Liver (tissue), 3 donors: ENCODE measurements at regions not wholly inside any gene's neighbourhood (a gene's known extent, or its start where the extent isn't known, plus 50 kb on each side); places are given as distances from the start of the nearest gene placed in this dataset.

Experiments used
- ATF3 ChIP-seq: IDR thresholded peaks from 2 replicates; pipeline ENCODE4 v1.6.1; 2016; ENCODE audit warnings: antibody characterized with exemption
- CTCF ChIP-seq: fragments of 150-350 bp; IDR thresholded peaks from 2 replicates; pipeline ENCODE4 v1.5.1; 2017; ENCODE audit warnings: improper control_type of control experiment, low read depth, low read length; ENCODE audit not compliant: missing input control
- FOXA2 ChIP-seq: IDR thresholded peaks from 2 replicates; pipeline ENCODE4 v1.6.1; 2016; ENCODE audit warnings: antibody characterized with exemption
- GABPA ChIP-seq, 2 donors: IDR thresholded peaks in 1 of 2; conservative IDR thresholded peaks in 1 of 2; 2 replicates each; pipeline ENCODE4 v1.6.1; 2016; ENCODE audit warnings: antibody characterized with exemption in 2 of 2, mild to moderate bottlenecking in 1 of 2, moderate library complexity in 1 of 2
- MAX ChIP-seq: IDR thresholded peaks from 2 replicates; pipeline ENCODE4 v1.6.1; 2016; ENCODE audit warnings: antibody characterized with exemption
- RAD21 ChIP-seq, 2 donors: IDR thresholded peaks; 2 replicates each; pipeline ENCODE4 v1.6.1; 2016; ENCODE audit warnings: antibody characterized with exemption in 2 of 2, mild to moderate bottlenecking in 2 of 2
- REST ChIP-seq: IDR thresholded peaks from 2 replicates; pipeline ENCODE4 v1.6.1; 2016; ENCODE audit warnings: antibody characterized with exemption, mild to moderate bottlenecking
- SP1 ChIP-seq: IDR thresholded peaks from 2 replicates; pipeline ENCODE4 v1.6.1; 2018; ENCODE audit warnings: antibody characterized with exemption, mild to moderate bottlenecking
- TAF1 ChIP-seq: conservative IDR thresholded peaks from 2 replicates; pipeline ENCODE4 v1.6.1; 2016; ENCODE audit warnings: antibody characterized with exemption, mild to moderate bottlenecking
- YY1 ChIP-seq: IDR thresholded peaks from 2 replicates; pipeline ENCODE4 v1.6.1; 2016; ENCODE audit warnings: antibody characterized with exemption, mild to moderate bottlenecking
- ZBTB33 ChIP-seq: IDR thresholded peaks from 2 replicates; pipeline ENCODE4 v1.6.1; 2016; ENCODE audit warnings: antibody characterized with exemption
- donor health status: healthy.
- donor health status: healthy.

- TF ChIP-seq CTCF, result no peak
- TF ChIP-seq MAX, result peak; percentile 75
- TF ChIP-seq REST, result peak; percentile 58
- TF ChIP-seq TAF1, result no peak
- peak; percentile 75 for TF ChIP-seq ZBTB33
- TF ChIP-seq YY1, result peak; percentile 85
- peak; percentile 53 to 63 for TF ChIP-seq RAD21 (IDR thresholded peaks at IDR 0.05)
- no peak for TF ChIP-seq GABPA (IDR thresholded peaks at IDR 0.05 in 1 of 2, conservative IDR thresholded peaks at IDR 0.05 in 1 of 2)
- no peak for TF ChIP-seq ATF3
- peak; percentile 81 for TF ChIP-seq FOXA2
- TF ChIP-seq SP1, result peak; percentile 95
Observed at GRCh38 chr3:31159331-31160039, 265.0 kb upstream of the GADL1 start.
